ENCODE measurements at regions not wholly inside any gene's neighbourhood (a gene's known extent, or its start where the extent isn't known, plus 50 kb on each side); places are given as distances from the start of the nearest gene placed in this dataset.

- no peaks in the 10 kb centered on the region for H4K20me1 ChIP-seq (replicated peaks in 1 of 2; ENCODE audit: control insufficient read depth in 1 of 2, insufficient read depth in 2 of 2, low read length in 2 of 2)
- H2BK12ac ChIP-seq (ENCODE audit: low read depth, low read length), result no peak overlapping the region
- H2AFZ ChIP-seq (ENCODE audit: low read length), result no peak overlapping the region
- WGBS, 2 experiments (ENCODE audit: extremely low coverage in 1 of 2, insufficient coverage in 1 of 2, insufficient read length in 1 of 2, insufficient replicate concordance in 2 of 2, low coverage in 1 of 2, low lambda C conversion rate in 2 of 2, missing lambda C conversion rate in 1 of 2), result 91% methylated on average over 3 of the region's 3 CpGs; no CpG with 5 or more reads in 1 of the 2 experiments
- no peaks in the 10 kb centered on the region for H3K79me2 ChIP-seq (ENCODE audit: control insufficient read depth in 1 of 2, insufficient read depth in 2 of 2, low read length in 2 of 2)
- H3K4me2 ChIP-seq (ENCODE audit: insufficient read depth in 1 of 2, low read depth in 2 of 2, low read length in 2 of 2), result no peak overlapping the region
- no peaks in the 10 kb centered on the region for H3K23me2 ChIP-seq (ENCODE audit: low read depth, low read length)
- H2BK120ac ChIP-seq (replicated peaks; ENCODE audit: low read depth, low read length), result no peak overlapping the region
- H2BK15ac ChIP-seq (ENCODE audit: low read length), result no peak overlapping the region
- no peak overlapping the region for H3K23ac ChIP-seq (ENCODE audit: insufficient read length)
- no peak overlapping the region for H4K5ac ChIP-seq (ENCODE audit: insufficient read length, low read depth, low read length)
- H3K4me3 ChIP-seq (ENCODE audit: extremely low read depth in 1 of 4, insufficient read depth in 2 of 4, low read depth in 3 of 4, low read length in 4 of 4), result no peak overlapping the region
- H3K9me3 ChIP-seq (ENCODE audit: insufficient read depth in 2 of 2, low read depth in 1 of 2, low read length in 1 of 2), result no peaks in the 10 kb centered on the region
- H2BK5ac ChIP-seq (ENCODE audit: low read depth, low read length), result no peak overlapping the region
- ChIA-PET CTCF (ENCODE audit: partially characterized antibody) (interaction anchor here (0.7 kb wide), 1 partner anchor 11 kb away, joined by 3 read pairs; no protein-coding TSS in a partner anchor), POLR2A (ENCODE audit: partially characterized antibody) (no interaction called here)
- H3K27me3 ChIP-seq (replicated peaks in 1 of 4; ENCODE audit: control insufficient read depth in 3 of 4, extremely low read depth in 1 of 4, insufficient read depth in 3 of 4, low read length in 3 of 4), result no peaks in the 10 kb centered on the region
- no peak overlapping the region for H3K27ac ChIP-seq (ENCODE audit: low read depth, low read length)
- no peaks in the 10 kb centered on the region for H3K36me3 ChIP-seq (ENCODE audit: control insufficient read depth in 2 of 4, insufficient read depth in 4 of 4, low read length in 3 of 4)
- no peak overlapping the region for H4K8ac ChIP-seq (ENCODE audit: extremely low read depth, insufficient read depth, low read length)
- H3K9ac ChIP-seq (replicated peaks in 1 of 4; ENCODE audit: extremely low read depth in 1 of 4, low read depth in 3 of 4, low read length in 3 of 4), result no peak overlapping the region
- H4K91ac ChIP-seq (replicated peaks; ENCODE audit: insufficient read length, low read length), result no peak overlapping the region
- H3K4me1 ChIP-seq (replicated peaks in 1 of 4; ENCODE audit: control insufficient read depth in 3 of 4, insufficient read depth in 4 of 4, low read length in 3 of 4), result no peaks in the 10 kb centered on the region
- TF ChIP-seq EZH2 (IDR thresholded peaks at IDR 0.05; ENCODE audit: low read depth, low read length, severe bottlenecking) (no peak), TAF7 (optimal IDR thresholded peaks at IDR 0.05; ENCODE audit: borderline replicate concordance, low read depth, low read length) (no peak), SIN3A (conservative IDR thresholded peaks at IDR 0.05 in 1 of 2, IDR thresholded peaks at IDR 0.05 in 1 of 2; ENCODE audit: low read depth in 1 of 2, low read length in 2 of 2) (no peak)
- no peak overlapping the region for H3K14ac ChIP-seq (ENCODE audit: insufficient read length)
- FAIRE-seq (no peak), DNase-seq (ENCODE audit: low read depth in 1 of 2, low spot score in 2 of 2) (no peak)
- H2AK5ac ChIP-seq (ENCODE audit: low read depth, low read length), result no peak overlapping the region
- no peak overlapping the region for H3K18ac ChIP-seq (ENCODE audit: extremely low read depth, low read length)
- no peak overlapping the region for H2BK20ac ChIP-seq (ENCODE audit: low read length)
- H3K56ac ChIP-seq (replicated peaks; ENCODE audit: insufficient read length, low read depth, low read length), result no peak overlapping the region
- H3K79me1 ChIP-seq (ENCODE audit: low read depth, low read length), result no peaks in the 10 kb centered on the region
- H3K4ac ChIP-seq (replicated peaks; ENCODE audit: insufficient read length, low read depth, low read length), result no peak overlapping the region
These were observed 137.0 kb upstream of the SOX9 start for GRCh38 chr17:71983828-71984227.
